ENCODE measurements at regions not wholly inside any gene's neighbourhood (a gene's known extent, or its start where the extent isn't known, plus 50 kb on each side); places are given as distances from the start of the nearest gene placed in this dataset.

- TF ChIP-seq CTCF (conservative IDR thresholded peaks at IDR 0.05) = no peak
- H3K4me1 Mint-ChIP-seq = peaks cover 10% of the 10 kb centered on the region
- no peak overlapping the region for H3K4me3 Mint-ChIP-seq
- no peaks in the 10 kb centered on the region for H3K36me3 Mint-ChIP-seq (ENCODE audit: low read depth)
- no peaks in the 10 kb centered on the region for H3K27me3 Mint-ChIP-seq (ENCODE audit: low read depth)
- no peaks in the 10 kb centered on the region for H3K9me3 Mint-ChIP-seq
- no peak for DNase-seq (ENCODE audit: low read depth, low spot score)
- H3K27ac Mint-ChIP-seq (ENCODE audit: unreplicated experiment) = no peak overlapping the region
Measured at GRCh38 chr20:6685181-6685582, 82.3 kb upstream of the BMP2 start.

- Mint-ChIP-seq H3K4me1 (peaks cover 10% of the 10 kb centered on the region), H3K27ac (ENCODE audit: unreplicated experiment) (no peak overlapping the region), H3K9me3 (no peaks in the 10 kb centered on the region), H3K27me3 (ENCODE audit: low read depth) (no peaks in the 10 kb centered on the region), H3K36me3 (ENCODE audit: low read depth) (no peaks in the 10 kb centered on the region), H3K4me3 (no peak overlapping the region)
- no peak for TF ChIP-seq CTCF (conservative IDR thresholded peaks at IDR 0.05)
- DNase-seq (ENCODE audit: low read depth, low spot score) = no peak
Measured at GRCh38 chr20:6683021-6683977, 84.2 kb upstream of the BMP2 start.

- no peak for TF ChIP-seq CTCF (conservative IDR thresholded peaks at IDR 0.05)
- DNase-seq (ENCODE audit: low read depth, low spot score) = no peak
- Mint-ChIP-seq H3K27ac (ENCODE audit: unreplicated experiment) (no peak overlapping the region), H3K4me1 (peaks cover 10% of the 10 kb centered on the region), H3K9me3 (no peaks in the 10 kb centered on the region), H3K36me3 (ENCODE audit: low read depth) (no peaks in the 10 kb centered on the region), H3K27me3 (ENCODE audit: low read depth) (no peaks in the 10 kb centered on the region), H3K4me3 (no peak overlapping the region)
Measured at GRCh38 chr20:6680854-6681253, 86.6 kb upstream of the BMP2 start.

- TF ChIP-seq CTCF (conservative IDR thresholded peaks at IDR 0.05) = no peak
- Mint-ChIP-seq H3K27me3 (ENCODE audit: low read depth) (no peaks in the 10 kb centered on the region), H3K4me3 (no peak overlapping the region), H3K27ac (ENCODE audit: unreplicated experiment) (no peak overlapping the region), H3K9me3 (no peaks in the 10 kb centered on the region), H3K4me1 (peaks cover 10% of the 10 kb centered on the region), H3K36me3 (ENCODE audit: low read depth) (no peaks in the 10 kb centered on the region)
- DNase-seq (ENCODE audit: low read depth, low spot score) = no peak
Measured at GRCh38 chr20:6680441-6680840, 87.0 kb upstream of the BMP2 start.

GRCh38 chr20:6679086-6679485, 88.4 kb upstream of the BMP2 start:
- Mint-ChIP-seq H3K4me3 (no peak overlapping the region), H3K36me3 (ENCODE audit: low read depth) (no peaks in the 10 kb centered on the region), H3K27me3 (ENCODE audit: low read depth) (no peaks in the 10 kb centered on the region), H3K27ac (ENCODE audit: unreplicated experiment) (no peak overlapping the region), H3K4me1 (peaks cover 10% of the 10 kb centered on the region), H3K9me3 (no peaks in the 10 kb centered on the region)
- no peak for TF ChIP-seq CTCF (conservative IDR thresholded peaks at IDR 0.05)
- DNase-seq (ENCODE audit: low read depth, low spot score) = no peak
